ENCODE measurements at regions not wholly inside any gene's neighbourhood (a gene's known extent, or its start where the extent isn't known, plus 50 kb on each side); places are given as distances from the start of the nearest gene placed in this dataset.

DNA sequence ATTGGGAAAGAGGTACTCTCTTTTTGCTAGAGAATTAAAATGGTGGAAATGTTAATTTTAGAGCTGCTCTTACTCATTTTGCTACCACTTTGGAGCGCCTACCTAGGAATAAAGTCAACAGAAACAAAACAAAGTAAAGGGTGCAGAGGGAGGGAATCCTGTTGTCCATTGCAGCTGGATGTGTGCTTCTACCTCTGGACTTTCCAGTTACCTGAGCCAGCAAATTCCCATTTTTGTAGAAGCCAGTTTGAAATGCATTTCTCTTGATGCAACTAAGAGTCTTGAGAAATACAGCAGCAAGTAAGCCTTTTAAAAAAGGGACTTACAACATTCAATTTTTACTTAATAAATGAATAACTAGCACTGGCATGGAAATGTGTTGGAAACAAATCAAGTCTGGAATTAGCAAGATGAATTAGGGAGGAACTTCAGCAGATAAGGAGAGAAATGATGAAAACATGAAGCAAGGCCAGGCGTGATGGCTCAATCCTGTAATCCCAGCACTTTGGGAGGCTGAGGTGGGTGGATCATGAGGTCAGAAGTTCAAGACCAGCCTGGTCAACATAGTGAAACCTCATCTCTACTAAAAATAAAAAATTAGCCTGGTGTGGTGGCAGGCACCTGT, 113.5 kb upstream of the CTTNBP2 start:
- TF ChIP-seq, protein P1, sequence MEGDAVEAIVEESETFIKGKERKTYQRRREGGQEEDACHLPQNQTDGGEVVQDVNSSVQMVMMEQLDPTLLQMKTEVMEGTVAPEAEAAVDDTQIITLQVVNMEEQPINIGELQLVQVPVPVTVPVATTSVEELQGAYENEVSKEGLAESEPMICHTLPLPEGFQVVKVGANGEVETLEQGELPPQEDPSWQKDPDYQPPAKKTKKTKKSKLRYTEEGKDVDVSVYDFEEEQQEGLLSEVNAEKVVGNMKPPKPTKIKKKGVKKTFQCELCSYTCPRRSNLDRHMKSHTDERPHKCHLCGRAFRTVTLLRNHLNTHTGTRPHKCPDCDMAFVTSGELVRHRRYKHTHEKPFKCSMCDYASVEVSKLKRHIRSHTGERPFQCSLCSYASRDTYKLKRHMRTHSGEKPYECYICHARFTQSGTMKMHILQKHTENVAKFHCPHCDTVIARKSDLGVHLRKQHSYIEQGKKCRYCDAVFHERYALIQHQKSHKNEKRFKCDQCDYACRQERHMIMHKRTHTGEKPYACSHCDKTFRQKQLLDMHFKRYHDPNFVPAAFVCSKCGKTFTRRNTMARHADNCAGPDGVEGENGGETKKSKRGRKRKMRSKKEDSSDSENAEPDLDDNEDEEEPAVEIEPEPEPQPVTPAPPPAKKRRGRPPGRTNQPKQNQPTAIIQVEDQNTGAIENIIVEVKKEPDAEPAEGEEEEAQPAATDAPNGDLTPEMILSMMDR (IDR thresholded peaks at IDR 0.05): no peak
- no peak for TF ChIP-seq POLR2A (IDR thresholded peaks at IDR 0.05)
